ENCODE measurements at regions not wholly inside any gene's neighbourhood (a gene's known extent, or its start where the extent isn't known, plus 50 kb on each side); places are given as distances from the start of the nearest gene placed in this dataset.

DNA sequence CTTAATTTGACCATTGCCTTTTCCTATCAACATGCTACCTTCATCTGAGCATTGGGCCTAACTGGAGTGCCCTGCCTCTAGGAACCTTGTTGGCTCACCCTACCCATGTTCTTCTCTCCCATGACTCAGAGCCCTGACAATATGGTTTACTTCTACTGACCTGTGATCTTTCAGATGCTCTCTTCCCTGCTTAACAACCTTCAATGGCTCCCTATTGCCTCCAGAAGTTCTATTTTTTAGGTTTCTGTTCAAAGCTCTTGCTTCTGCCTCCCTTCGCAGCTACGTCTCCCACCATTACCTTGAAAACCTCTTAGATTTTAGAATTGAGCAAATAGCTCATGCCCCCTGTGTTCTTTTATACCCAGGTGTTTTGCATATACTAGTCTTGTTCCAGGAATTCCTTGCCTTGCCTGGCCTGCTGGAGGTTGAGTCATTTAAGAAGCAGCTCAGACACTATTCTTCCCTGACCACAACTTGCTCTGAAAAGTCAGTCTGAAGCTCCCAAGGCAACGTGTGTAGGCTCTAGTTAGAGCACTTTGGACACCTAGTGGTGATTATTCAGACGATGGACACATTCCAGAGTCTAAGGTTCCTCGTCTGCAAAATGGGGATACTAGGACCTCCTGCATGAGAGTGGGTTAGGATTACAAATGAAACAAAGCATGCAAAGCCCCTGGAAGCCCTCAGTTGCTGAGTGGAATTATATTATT lies 64.4 kb upstream of the EMX2 start:
- H3K27me3 Mint-ChIP-seq = peaks cover 6% of the 10 kb centered on the region
- intact Hi-C loops (cut with micrococcal nuclease) = no loop called here
- ATAC-seq (no peak), DNase-seq (no peak)
- H3K36me3 Mint-ChIP-seq (ENCODE audit: low read depth) = no peaks in the 10 kb centered on the region
- no peaks in the 10 kb centered on the region for H3K4me1 Mint-ChIP-seq (ENCODE audit: low read depth)
- CTCF ChIA-PET = interaction anchor here (1.2 to 1.9 kb wide), 3 partner anchors 18 to 261 kb away, joined by 4 to 5 read pairs (median 5); no protein-coding TSS in a partner anchor
- no peak overlapping the region for H3K4me3 Mint-ChIP-seq
- TF ChIP-seq, protein P1, sequence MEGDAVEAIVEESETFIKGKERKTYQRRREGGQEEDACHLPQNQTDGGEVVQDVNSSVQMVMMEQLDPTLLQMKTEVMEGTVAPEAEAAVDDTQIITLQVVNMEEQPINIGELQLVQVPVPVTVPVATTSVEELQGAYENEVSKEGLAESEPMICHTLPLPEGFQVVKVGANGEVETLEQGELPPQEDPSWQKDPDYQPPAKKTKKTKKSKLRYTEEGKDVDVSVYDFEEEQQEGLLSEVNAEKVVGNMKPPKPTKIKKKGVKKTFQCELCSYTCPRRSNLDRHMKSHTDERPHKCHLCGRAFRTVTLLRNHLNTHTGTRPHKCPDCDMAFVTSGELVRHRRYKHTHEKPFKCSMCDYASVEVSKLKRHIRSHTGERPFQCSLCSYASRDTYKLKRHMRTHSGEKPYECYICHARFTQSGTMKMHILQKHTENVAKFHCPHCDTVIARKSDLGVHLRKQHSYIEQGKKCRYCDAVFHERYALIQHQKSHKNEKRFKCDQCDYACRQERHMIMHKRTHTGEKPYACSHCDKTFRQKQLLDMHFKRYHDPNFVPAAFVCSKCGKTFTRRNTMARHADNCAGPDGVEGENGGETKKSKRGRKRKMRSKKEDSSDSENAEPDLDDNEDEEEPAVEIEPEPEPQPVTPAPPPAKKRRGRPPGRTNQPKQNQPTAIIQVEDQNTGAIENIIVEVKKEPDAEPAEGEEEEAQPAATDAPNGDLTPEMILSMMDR (IDR thresholded peaks at IDR 0.05) = no peak
- no peaks in the 10 kb centered on the region for H3K9me3 Mint-ChIP-seq
- POLR2A ChIA-PET = no interaction called here
- H3K27ac Mint-ChIP-seq = no peak overlapping the region

DNA sequence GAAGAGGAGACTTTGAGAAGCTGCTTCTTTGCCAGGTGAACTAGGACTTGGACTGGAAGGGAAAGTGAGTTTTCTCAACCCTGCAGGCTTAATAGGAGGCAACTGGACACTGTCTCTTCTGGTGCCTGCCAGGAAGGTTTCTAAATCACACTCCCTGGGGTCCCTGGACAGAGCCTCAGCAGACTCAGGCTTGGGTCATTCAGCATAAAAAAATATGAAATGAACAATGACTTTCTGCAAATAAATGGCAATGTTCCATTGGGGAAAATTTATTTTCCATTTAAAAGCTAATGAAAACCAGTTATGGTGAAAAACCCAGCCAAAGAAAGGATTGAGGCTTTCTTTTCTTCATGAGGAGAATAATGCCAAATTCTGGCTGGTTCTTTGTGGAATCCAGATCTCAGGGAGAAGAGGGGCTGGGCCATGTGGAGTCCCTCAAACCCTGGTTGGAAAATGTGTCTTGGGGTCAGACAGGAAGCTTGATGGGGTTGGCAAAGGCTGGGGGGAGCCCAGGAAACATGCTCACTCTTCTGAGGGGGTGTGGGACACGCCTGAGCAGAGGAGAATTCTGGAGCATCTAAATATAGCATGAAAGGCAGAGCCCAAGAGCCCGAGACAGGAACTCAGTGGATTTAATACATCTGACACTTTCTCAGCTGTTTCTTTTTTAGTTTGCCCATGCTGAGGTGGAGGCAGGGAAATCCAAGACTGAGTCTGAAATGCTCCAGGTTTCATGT lies 65.2 kb upstream of the EMX2 start:
- no peak overlapping the region for H3K27ac Mint-ChIP-seq

DNA sequence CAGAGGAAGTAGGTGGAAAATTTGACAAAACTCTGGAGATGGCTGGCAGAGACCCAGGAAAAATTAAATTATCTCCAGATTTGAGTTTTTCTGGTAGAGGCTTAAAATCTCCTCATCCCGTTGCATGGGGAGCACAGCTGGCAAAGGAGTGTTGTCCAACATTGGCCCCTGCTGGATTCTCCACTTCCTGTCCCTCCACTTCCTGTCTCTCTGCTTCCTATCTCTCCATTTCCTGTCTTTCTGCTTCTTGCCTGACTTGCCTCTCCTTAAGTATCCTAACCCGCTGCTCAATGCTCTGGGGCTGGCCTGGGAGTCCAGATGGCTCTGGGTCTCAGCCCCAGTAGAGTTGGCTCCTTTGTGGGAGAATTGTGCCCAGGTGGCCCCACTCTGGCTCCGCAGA lies 65.8 kb upstream of the EMX2 start:
- peaks cover 7% of the 10 kb centered on the region for H3K27me3 Mint-ChIP-seq
- no peak for ATAC-seq
- H3K4me3 Mint-ChIP-seq = no peak overlapping the region
- H3K36me3 Mint-ChIP-seq (ENCODE audit: low read depth) = no peaks in the 10 kb centered on the region
- intact Hi-C loops (cut with micrococcal nuclease) = no loop called here
- no peaks in the 10 kb centered on the region for H3K9me3 Mint-ChIP-seq
- H3K27ac Mint-ChIP-seq = no peak overlapping the region
- no peaks in the 10 kb centered on the region for H3K4me1 Mint-ChIP-seq (ENCODE audit: low read depth)
- ChIA-PET POLR2A (no interaction called here), CTCF (interaction anchor here (0.9 to 1.9 kb wide), 4 partner anchors 20 to 34 kb away, joined by 3 to 5 read pairs (median 4); no protein-coding TSS in a partner anchor)
- TF ChIP-seq, protein P1 (IDR thresholded peaks at IDR 0.05) = no peak
- DNase-seq = no peak

More for the DNA sequence above, 65.2 kb upstream of the EMX2 start:
- Mint-ChIP-seq H3K9me3 (no peaks in the 10 kb centered on the region), H3K4me1 (ENCODE audit: low read depth) (no peaks in the 10 kb centered on the region), H3K36me3 (ENCODE audit: low read depth) (no peaks in the 10 kb centered on the region), H3K4me3 (no peak overlapping the region), H3K27me3 (peaks cover 6% of the 10 kb centered on the region)
- ChIA-PET POLR2A (no interaction called here), CTCF (interaction anchor here (1.2 to 1.9 kb wide), 3 partner anchors 19 to 261 kb away, joined by 4 to 5 read pairs (median 5); no protein-coding TSS in a partner anchor)
- no peak for ATAC-seq
- TF ChIP-seq, protein P1 (IDR thresholded peaks at IDR 0.05) = no peak
- intact Hi-C loops (cut with micrococcal nuclease) = no loop called here
- no peak for DNase-seq

DNA sequence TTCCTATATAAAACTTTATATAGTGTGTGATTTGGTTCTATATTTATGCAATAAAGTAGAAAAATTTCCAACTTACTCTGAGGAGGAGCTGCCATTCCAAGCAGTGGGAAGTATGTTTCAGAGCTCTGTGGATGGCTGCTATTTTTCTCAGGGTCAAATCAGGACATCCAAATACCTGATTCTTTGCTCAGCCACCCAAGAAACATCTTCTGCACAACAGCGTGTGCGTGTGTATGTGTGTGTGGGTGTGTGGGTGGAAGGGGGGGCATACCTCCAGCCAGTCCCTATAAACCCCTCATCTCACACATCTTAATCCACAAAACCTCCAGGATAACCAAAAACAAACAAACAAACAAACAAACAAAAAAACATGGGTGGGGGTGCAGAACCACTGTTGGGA lies 66.3 kb upstream of the EMX2 start:
- CTCF ChIA-PET = interaction anchor here (0.9 to 1.5 kb wide), 2 partner anchors 20 to 33 kb away, joined by 3 to 4 read pairs; no protein-coding TSS in a partner anchor
- Mint-ChIP-seq H3K27ac (no peak overlapping the region), H3K27me3 (peaks cover 7% of the 10 kb centered on the region), H3K4me1 (ENCODE audit: low read depth) (no peaks in the 10 kb centered on the region), H3K4me3 (no peak overlapping the region), H3K9me3 (no peaks in the 10 kb centered on the region), H3K36me3 (ENCODE audit: low read depth) (no peaks in the 10 kb centered on the region)
- ATAC-seq (no peak), DNase-seq (no peak)
- POLR2A ChIA-PET = no interaction called here
- intact Hi-C loops (cut with micrococcal nuclease) = no loop called here
- TF ChIP-seq, protein P1 (IDR thresholded peaks at IDR 0.05) = no peak

DNA sequence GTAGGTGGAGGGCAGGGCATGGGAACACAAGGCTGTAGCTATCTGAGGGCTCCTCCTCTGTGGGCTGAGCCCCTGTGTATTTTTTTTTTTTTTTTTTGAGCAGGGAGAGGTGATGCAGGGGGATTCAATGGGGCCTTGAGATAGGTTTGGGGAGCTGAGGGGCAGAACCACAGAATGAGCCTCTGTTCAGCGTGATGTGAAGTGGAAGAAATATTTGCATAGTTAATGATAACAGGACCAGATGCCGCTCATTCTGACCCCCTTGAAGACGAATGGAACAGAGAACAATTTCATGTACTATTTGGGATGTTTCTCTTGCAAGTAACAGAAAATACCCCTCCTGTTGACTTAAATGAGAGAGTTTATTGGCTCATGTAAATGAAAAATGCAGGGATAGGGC lies 69.7 kb upstream of the EMX2 start:
- Mint-ChIP-seq H3K4me1 (ENCODE audit: low read depth) (no peaks in the 10 kb centered on the region), H3K4me3 (no peak overlapping the region), H3K36me3 (ENCODE audit: low read depth) (no peaks in the 10 kb centered on the region), H3K9me3 (no peaks in the 10 kb centered on the region), H3K27ac (no peak overlapping the region), H3K27me3 (peaks cover 7% of the 10 kb centered on the region)
- no peak for DNase-seq
- ChIA-PET POLR2A (no interaction called here), CTCF (no interaction called here)
- intact Hi-C loops (cut with micrococcal nuclease) = no loop called here
- no peak for ATAC-seq
- TF ChIP-seq, protein P1 (IDR thresholded peaks at IDR 0.05) = no peak

All from activated CD8-positive, alpha-beta T cell treated with anti-CD3 and anti-CD28 coated beads for 36 hours (primary cell).